ENCODE measurements at regions not wholly inside any gene's neighbourhood (a gene's known extent, or its start where the extent isn't known, plus 50 kb on each side); places are given as distances from the start of the nearest gene placed in this dataset.

GRCh38 chr10:29158066-29158465, 130.8 kb upstream of the LYZL1 start:
- no peak for DNase-seq (ENCODE audit: low read depth in 2 of 2)

DNA sequence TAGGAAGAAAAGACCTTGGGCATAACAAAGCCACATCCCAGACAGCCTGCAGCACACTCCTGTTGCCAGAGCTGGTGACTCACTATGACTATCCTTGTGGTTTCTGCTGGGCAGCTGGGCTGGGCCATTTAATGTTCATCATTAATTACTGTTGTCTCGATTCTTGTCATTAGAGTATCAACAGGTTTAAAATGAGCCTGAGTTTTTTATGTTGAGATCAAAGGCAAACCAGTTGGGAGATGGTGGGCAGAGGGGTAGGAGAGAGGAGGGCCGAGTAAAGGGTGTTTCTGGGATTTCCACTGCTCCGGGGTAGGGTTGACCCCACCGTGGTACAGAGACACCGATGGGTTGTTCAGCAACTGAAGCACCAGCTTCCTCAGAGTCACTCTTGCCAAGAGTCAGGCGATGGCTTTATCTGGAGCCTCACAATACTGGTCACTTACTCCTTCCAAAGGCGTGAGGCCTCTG, 128.7 kb upstream of the LYZL1 start:
- no peak for DNase-seq (ENCODE audit: low read depth in 2 of 2)

- no peak for DNase-seq (ENCODE audit: low read depth in 2 of 2)
Observed at GRCh38 chr10:29163746-29164145, 125.1 kb upstream of the LYZL1 start.

DNA sequence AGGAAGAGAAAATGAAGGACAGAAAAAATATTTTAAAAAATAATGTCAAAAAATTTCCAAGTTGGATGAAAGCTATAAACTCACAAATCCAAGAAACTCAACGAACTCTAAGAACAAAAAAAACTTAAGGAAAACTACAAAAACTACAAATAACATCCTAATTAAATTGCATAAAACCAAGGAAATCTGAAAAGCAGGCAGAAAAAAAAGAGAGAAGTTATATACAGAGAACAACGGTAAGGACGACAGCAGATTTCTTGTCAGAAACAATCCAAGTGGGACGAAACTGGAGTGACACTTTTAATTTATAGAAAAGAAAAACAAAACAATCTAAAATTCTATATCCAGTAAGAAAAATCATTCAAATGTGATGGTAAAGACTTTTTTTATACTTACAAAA, 122.2 kb upstream of the LYZL1 start:
- DNase-seq (ENCODE audit: low read depth in 2 of 2) = no peak

- no peak for DNase-seq (ENCODE audit: low read depth in 2 of 2)
Observed at GRCh38 chr10:29169021-29169420, 119.8 kb upstream of the LYZL1 start.

- no peak for DNase-seq (ENCODE audit: low read depth in 2 of 2)
Observed at GRCh38 chr10:29171717-29172116, 117.2 kb upstream of the LYZL1 start.

GRCh38 chr10:29174389-29174788, 114.5 kb upstream of the LYZL1 start:
- DNase-seq (ENCODE audit: low read depth in 2 of 2) = no peak

DNA sequence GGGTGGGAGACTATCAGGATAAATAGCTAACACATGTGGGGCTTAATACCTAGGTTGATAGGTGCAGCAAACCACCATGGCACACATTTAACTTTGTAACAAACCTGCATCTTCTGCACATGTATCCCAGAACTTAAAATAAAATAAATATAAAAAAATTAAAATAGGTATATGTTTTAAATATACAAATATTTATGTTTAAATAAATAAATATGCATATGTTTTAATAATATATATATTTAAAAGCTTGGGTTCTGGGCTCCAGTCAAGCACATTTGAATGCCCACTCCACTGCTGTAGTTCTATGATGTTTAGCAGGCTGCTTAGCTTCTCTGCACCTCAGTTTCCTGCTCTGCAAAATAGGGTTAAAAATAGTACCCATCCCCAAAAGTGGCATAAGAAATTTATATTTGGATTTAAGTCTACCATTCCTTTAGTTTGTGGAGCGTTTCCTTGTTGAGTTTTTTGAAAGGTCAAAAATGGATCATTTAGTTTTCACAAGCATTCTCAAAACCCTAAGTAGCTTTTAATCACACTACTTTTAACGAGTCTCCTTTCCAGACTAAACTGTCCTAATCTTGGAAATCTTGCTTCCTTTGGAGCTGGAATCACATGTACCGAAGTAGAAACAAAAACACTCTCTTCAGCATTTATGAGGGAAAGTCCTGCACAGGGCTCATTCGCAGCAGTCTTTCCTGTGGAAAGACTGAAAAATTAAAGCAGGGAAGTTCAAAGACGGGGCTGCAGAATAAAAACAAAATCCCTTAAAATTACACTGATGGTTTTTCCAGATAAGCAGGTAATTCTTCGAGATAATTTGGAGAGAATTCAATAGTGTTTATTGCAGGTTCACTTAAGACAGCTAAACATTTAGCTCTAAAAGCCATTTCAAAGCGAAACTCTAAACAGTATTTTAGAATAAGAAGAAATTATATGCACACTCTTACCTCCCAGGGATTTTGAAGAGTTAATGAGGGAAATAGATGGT, 111.7 kb upstream of the LYZL1 start:
- DNase-seq (ENCODE audit: low read depth in 2 of 2) = no peak

- DNase-seq (ENCODE audit: low read depth in 2 of 2) = no peak
Observed at GRCh38 chr10:29181936-29182335, 106.9 kb upstream of the LYZL1 start.

DNA sequence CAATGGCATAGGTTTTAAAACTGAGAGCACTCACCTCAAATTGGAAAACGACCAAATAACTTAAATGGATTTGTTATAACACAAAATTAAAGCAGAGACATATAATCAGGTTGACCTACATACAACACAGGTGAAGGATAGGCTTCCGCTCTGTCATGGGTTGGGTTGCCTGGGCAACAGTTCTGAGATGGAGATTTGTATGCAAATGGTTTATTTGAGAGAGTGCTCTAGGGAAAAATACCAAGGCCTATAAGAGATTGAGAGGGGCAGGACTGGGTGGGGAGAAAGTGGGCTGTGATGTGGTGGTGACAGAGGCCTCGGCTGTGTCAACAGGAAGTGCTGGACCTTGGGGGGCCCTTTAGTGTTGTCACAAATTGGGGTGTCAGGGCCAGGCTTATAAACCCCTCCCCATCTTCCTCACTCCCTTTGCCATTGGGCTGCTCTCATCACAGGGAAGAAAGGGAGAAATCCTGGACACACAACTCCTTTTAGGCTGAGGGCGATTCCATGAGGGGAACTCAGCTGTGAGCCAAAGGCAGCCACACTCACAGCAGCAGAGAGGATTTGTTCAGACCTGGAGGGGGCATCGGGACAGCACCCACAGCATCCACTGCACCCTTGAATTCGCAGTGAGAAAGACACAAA, 105.4 kb upstream of the LYZL1 start:
- no peak for DNase-seq (ENCODE audit: low read depth in 2 of 2)

GRCh38 chr10:29184205-29185000, 104.5 kb upstream of the LYZL1 start:
- no peak for DNase-seq (ENCODE audit: low read depth in 2 of 2)

- no peak for DNase-seq (ENCODE audit: low read depth in 2 of 2)
Observed at GRCh38 chr10:29185050-29185449, 103.8 kb upstream of the LYZL1 start.

DNA sequence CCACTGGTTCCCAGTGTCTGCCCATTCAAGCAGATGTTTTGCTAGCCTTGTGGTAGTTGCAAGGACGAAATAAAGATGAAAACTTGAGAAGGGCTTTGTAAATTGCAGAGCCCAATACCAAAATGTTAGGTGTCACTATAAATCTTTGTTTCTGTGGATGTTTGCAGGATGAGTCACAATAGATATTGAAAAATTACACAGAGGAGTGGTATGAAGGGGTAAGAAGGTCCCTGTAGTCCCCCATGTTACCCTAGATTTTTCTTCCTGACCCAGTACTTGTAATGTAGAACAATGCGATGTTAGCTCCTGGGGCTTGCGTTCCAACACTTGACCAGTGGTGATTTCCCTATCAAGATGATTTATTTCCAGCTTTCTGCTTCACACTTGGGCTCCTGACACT, 102.6 kb upstream of the LYZL1 start:
- no peak for DNase-seq (ENCODE audit: low read depth in 2 of 2)

DNA sequence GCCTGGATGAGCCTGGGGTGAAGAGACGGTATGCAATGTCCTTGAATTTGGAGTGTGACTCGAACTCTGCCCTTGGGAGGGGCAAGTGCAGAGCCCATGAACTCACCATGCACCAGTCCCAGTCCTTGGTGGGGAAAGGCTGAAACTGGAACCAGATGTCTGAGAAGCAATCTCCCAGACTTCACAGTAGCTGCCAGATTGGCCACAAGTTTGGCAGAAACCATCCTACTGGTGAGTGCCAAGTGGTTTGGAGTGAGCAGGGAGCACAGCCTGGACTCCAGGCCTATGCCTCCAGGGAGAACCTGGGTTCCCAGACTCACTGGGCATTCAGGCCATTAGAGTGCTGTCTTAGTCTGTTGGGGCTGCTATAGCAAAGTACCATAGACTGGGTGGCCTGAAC, 99.6 kb upstream of the LYZL1 start:
- no peak for DNase-seq (ENCODE audit: low read depth in 2 of 2)

GRCh38 chr10:29191674-29192073, 97.2 kb upstream of the LYZL1 start:
- DNase-seq (ENCODE audit: low read depth in 2 of 2) = no peak

- DNase-seq (ENCODE audit: low read depth in 2 of 2) = no peak
Observed at GRCh38 chr10:29199339-29199738, 89.5 kb upstream of the LYZL1 start.

DNA sequence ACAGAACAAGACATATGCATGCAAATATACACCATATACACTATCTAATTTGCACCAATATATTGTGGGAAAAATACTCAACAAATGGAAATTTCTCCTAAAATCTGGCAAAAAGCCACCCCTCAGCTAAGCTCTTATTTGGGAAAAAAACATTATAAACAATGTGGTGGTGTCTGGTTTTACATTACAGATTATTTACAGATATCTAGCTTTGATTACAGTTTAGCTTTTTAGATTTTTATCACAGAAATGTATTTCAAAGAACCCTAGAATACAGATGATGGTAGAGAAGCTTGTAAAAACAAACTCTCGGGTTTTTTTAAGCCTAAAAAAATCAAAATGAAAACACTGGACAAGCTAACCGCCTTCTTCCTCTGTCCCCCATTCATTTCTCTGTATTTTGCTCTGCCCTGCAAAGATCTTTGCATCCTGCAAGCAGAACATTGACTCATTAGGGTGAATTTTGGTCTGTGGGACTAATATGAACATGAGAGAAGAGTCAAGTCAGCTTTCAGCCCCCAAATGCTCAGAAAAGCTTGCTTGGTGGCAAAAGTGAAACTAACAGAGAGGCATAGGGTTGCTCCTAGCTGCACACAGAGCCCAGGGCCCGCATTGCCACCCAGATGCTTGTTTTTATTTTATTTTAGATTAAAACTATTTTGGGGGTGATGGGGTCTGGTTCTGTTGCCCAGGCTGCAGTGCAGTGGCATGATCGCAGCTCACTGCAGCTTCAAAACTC, 88.8 kb upstream of the LYZL1 start:
- DNase-seq (ENCODE audit: low read depth in 2 of 2) = no peak

GRCh38 chr10:29202386-29202940, 86.4 kb upstream of the LYZL1 start:
- no peak for DNase-seq (ENCODE audit: low read depth in 2 of 2)

GRCh38 chr10:29203432-29203831, 85.4 kb upstream of the LYZL1 start:
- DNase-seq (ENCODE audit: low read depth in 2 of 2) = no peak

DNA sequence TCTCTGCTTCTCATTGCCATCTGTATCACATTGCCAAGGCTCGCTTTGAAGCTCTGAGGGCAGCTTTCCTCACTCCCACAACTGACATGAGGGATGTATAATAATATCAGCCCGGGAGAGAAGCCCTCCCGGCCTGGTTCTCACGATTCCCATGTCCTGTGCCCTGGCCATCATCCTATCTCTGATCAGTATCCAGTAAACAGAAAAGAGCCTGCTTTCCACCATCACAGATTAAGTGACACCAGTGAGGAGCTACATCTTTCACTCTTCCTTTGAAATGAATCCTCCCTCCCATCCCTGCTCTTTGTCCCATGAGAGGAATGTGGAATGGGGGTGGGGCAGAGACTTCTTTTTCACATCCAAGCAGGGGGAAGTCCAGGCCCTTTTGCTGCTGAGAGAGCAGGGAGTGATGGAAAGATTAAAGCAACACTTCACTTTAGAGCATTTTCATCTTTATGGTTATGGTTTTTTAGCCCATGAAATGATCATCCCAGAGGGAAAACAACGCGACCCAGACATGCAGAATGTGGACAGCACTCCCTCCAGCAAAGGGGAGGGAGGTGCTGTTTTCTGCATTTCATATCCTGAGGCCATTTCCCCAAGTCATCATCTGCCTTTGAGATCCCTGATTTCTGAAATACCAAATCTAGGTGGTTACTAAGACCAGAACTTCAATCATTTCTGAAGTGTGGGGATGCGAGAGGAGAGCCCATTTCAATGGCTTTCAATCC, 84.6 kb upstream of the LYZL1 start:
- no peak for DNase-seq (ENCODE audit: low read depth in 2 of 2)

DNA sequence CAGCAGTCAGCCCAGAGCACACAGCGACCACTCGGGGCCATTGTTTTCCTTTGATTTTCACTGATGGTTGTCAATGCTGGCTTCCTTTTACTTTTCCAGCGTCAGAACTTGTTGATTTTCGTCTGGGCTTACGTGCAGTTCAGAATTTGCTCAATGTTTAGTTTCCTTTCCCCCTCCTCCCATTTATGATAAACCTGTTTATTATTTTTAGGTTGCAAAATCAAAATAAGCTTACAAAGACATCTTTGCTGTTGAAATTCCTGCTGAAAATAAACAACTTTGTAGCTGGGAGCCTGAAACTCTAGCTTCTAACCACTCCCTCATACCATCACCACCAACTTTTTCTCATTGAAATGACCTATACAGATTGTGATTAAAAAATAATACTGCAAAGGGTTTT, 83.1 kb upstream of the LYZL1 start:
- no peak for DNase-seq (ENCODE audit: low read depth in 2 of 2)

Data from stimulated activated CD8-positive, alpha-beta memory T cell treated with anti-CD3 and anti-CD28 coated beads, Interleukin-2, amount 100 ng/mL, for 48 hours (primary cell).